Effector CD8-positive, alpha-beta T cell (primary cell): ENCODE measurements at regions not wholly inside any gene's neighbourhood (a gene's known extent, or its start where the extent isn't known, plus 50 kb on each side); places are given as distances from the start of the nearest gene placed in this dataset.

Experiments
- DNase-seq: peaks from one replicate; lab custom pipeline; 2025; lab: John Stamatoyannopoulos, UW

DNA sequence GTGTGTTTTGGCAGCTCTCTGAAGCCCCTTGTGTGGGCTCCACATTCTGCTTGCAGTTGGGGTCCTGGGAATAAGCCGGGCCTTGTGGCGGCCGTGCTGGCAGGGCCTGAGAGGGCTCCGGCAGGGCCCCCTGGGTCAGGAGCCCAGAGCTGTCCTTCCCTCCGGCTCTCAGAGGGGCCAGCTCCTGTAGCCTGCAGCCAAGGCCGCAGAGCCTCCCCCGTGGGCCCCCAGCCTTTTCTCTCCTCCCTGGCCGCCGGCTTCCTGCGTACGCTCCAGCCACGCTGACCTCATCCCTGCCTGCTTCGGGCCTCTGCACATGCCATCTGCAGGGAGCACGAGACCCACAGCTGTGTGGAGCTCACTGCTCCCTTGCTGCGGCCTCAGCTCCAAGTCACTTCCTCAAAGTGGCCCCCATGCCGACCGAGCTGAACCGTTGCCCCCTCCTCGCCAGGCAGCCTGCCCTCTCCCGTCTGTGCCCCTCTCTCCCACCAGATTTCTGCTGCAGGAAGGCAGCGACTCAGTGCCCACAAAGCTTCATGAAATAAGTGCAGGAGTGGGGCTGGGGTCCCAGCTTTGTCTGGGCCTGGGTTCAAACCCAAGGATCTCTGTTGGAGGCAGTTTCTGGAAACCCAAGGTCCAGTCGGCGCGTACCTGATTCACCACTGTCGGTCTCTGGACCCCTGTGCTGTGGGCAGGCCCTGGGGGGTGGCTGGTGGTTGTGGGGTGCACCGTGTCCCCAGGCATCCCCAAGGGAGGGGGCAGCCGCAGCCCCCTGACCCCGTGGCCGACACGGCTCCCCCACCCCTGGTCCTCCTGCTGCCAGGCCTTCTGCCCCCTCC is 57.1 kb upstream of the NKX1-1 start:
- DNase-seq, result no peak

DNA sequence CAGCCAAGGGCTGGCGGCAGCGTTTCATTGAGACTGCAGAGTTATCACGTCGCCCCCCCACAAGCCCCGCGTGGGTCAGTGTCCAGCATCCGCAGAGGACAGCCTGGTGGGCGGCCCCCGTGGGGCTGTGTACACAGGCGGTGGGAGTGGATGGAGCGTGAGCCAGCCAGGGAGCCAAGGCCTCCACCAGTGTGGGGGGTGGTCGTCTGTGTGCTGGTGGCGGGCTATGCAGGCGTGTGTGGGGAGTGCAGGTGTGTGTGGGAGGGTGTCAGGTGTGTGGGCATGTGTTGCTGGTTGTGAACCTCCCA is 56.5 kb upstream of the NKX1-1 start:
- no peak for DNase-seq

DNA sequence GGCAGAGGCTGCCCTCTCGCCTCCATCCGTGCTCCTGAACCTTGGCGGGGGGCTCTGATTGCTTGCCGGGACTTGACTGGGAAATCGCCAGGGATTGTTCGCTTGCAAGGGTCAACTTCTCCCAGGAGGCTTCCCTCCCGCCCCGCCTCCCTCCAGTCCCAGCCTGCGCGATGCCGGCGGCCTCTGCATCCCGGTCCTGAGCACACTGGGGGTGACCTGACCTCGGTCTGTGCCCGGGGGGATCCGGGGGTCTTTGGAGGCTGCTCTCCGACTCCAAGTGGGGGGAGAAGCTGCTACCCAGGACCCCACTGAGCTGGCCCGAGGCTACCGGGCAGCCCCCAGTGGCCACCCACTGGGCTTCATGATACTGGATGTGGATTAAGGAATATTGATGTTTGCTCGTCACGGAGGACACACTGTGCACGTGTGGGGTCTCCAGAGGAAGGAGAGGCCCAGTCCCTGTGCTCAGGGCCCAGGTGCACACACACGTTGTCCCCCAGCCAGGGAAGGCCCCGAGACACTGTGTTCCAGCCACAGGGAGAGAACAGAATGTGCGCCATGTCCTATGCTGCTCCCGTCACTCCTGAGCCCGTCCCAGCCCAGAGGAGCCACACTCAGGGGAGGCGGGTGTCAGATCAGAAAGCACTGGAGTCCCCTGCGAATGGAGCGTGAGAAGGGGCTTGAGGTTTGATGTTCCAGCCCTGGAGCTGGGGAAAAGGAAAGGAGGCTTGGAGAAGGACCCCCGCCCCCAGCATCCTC is 55.9 kb upstream of the NKX1-1 start:
- no peak for DNase-seq

DNA sequence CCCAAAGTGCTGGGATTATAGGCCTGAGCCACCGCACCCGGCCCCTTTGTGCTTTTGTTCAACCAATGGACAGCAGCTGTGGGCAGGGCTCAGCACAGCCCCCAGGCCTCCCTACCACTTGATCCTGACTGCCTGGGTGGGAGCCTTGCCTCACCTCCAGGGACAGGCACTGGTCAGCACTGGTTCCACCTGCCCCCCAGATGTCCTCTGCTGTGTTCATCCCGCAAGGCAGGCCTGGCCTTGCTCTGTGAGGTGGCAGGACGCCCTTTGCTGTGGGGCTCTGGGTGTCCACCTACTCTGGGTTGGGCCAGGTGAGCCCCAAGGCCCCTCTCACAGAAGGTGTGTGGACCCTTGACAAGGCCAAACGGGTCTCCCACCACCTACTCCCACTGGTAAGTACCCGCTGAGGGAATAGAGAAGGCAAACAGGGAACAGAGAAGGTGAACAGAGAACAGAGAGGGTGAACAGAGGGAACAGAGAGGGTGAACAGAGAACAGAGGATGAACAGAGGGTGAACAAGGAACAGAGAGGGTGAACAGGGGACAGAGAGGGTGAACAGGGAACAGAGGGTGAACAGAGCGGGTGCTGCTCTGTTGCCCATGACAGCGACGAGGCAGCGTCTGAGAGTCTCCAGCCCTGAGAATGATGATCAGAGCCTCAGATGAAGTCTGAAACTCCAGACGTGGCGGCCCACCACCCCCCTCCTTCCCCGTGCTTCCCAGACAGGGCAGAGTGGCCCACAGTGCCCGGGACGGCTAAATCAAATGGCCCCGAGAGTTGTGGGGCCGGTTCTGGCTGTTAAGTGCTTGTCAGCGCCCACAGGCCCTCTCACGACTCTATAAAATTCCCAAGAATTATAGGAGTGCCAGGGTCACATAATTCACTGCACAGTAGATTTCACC is 55.0 kb upstream of the NKX1-1 start:
- DNase-seq, result no peak

DNA sequence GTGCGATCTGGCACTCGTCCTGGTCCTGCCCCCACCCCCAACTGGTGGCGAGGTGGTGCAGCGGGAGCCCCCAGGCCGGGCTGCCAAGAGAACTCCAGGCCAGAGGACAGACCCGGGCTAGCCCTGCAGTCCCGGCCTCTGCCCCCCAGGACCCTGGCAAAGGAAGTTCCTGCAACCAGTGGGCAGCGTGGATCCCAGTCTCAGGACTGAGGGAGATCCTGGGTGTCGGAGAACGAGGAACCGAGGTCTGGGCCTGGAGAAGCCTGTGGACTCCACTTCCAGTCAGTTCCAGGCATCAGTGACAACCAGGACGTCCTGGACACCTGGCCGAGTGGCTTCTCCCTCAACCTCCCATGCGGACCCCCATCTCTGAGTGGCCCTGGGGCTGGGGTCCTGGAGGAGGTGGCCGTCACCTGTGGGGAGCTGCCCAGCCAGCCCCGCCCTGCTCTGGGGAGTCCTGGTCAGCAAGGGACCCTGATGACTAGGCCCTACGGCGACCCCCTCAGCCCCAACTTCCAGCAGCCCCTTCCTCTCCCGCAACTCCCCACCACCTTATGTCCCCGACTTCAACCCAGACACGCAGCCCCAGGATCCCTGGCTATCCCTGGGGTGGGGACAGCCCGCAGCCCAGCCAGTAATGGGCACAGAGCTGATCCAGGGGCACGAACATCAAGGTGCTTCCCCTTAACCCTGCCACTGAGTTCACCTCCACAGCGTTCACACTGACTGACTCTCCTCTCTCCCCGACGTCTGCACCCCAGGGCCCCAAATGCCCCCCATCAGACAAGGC is 53.7 kb upstream of the NKX1-1 start:
- no peak for DNase-seq

DNA sequence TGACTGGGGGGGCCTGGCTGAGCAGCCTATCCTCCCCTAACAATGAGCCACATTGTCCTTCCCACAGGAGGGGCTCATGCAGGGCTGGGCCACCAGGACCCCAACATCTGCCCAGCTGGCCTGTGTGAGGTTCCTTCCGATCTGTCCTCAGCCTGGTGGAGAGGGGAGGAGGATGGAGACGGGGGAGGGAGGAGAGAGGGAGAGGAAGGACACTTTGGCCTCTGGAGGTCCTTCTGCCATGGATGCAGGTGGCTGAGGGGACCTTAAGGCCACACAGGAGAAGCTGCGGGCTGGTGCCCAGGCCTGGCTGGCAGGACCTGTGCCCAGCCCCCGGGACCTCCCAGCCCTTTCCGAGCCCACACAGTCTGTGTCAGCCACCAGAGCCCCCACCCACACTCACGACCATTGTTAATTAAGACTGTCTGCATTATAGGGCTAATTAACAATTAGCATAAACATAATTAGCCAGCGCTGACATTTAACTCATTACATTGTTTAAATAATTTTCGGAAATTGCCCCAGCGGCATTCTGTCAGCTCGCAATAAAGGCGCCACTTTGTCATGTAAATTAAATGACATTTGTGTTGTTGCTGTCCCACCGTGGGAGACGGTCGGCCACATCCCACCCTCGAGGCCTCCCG is 53.0 kb upstream of the NKX1-1 start:
- no peak for DNase-seq

DNA sequence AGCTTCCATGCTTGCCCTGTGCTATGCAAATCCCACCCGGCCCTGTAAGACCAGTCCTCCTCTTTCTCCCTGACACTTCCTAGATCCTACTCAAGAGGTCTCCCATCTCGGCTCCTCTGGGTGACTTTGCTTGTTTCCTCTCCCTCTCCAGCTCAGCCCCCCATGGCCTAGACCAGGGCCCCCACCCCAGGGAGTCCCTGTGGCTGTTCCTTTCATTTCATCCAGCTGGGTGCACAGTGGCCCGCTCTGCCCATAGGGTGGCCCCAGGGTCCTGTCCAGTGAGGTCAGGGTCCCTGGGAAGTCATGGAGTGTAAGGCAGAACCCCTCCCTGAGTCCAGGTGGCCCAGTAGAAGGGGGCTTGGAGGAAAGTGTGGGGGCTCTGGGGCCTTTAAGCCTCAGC is 52.3 kb upstream of the NKX1-1 start:
- no peak for DNase-seq
